HG02938 (cell line): ENCODE measurements at regions not wholly inside any gene's neighbourhood (a gene's known extent, or its start where the extent isn't known, plus 50 kb on each side); places are given as distances from the start of the nearest gene placed in this dataset.

Experiments
- ATAC-seq: cut with Tn5 transposase; IDR thresholded peaks from one replicate; pipeline ENCODE4 v1.9.1; 2021; ENCODE audit warnings: mild to moderate bottlenecking, moderate library complexity; ENCODE audit not compliant: unreplicated experiment

GRCh38 chr1:208820580-208821212, 576.5 kb upstream of the PLXNA2 start:
- no peak for ATAC-seq

GRCh38 chr1:208821939-208822338, 577.8 kb upstream of the PLXNA2 start:
- no peak for ATAC-seq

GRCh38 chr1:208825300-208825699, 581.1 kb upstream of the PLXNA2 start:
- ATAC-seq, result no peak

GRCh38 chr1:208829595-208829994, 585.4 kb upstream of the PLXNA2 start:
- no peak for ATAC-seq

DNA sequence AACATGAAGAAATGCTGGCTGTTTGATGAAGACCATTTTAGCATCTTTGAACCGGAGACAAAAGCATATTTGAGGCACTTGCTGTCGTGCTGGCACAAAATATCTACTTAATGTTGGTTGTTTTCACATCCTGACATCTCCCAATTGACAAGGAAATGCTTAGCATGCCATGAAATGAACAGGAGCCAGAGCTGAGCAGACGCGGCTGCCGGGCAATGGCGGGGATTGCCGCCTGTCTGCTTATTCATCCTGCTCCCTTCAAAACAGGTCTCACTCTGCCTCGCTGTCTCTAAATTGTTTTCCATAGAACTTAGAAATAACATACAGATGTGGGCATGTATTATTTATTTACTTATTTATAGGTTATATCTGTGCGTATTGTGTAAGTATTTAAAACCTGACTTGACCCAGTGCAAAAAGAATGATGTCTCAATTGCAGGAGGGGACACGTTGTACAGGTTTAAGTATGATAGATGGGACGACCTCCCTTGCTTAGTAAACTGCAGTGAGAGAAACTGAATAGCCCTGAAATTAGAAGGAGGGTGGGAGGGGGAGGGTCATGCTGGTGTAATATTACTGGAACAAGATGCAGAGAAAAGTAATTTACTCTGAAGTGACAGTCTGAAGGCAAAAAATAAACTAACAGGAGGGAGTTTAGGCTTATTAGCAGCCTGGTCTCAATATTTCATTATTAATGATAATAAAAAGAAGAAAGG, 590.4 kb upstream of the PLXNA2 start:
- no peak for ATAC-seq

- no peak for ATAC-seq
These were observed 590.9 kb upstream of the PLXNA2 start for GRCh38 chr1:208835097-208835463.

- ATAC-seq, result no peak
These were observed 591.6 kb upstream of the PLXNA2 start for GRCh38 chr1:208835781-208836180.

- no peak for ATAC-seq
These were observed 593.1 kb upstream of the PLXNA2 start for GRCh38 chr1:208837242-208837641.

GRCh38 chr1:208841436-208841835, 597.3 kb upstream of the PLXNA2 start:
- ATAC-seq, result no peak

- no peak for ATAC-seq
These were observed 598.3 kb upstream of the PLXNA2 start for GRCh38 chr1:208842451-208842850.

DNA sequence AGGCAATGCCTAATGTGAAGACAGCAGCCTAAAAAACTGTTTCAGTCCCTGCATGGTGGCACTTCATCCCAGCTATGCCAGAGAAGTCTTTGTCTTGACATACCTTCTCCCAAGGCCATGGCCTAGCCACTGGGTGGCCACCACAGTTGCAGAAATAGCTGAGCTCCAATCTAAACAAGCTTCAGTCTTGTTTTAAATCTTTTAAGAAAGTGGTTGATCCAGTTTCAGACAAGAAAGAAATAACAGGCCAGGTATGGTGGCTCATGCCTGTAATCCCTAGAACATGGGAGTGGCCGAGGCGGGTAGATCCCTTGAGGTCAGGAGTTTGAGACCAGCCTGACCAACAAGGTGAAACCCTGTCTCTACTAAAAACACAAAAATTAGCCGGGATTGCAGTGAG, 600.0 kb upstream of the PLXNA2 start:
- no peak for ATAC-seq

- no peak for ATAC-seq
These were observed 604.7 kb upstream of the PLXNA2 start for GRCh38 chr1:208848854-208849253.

DNA sequence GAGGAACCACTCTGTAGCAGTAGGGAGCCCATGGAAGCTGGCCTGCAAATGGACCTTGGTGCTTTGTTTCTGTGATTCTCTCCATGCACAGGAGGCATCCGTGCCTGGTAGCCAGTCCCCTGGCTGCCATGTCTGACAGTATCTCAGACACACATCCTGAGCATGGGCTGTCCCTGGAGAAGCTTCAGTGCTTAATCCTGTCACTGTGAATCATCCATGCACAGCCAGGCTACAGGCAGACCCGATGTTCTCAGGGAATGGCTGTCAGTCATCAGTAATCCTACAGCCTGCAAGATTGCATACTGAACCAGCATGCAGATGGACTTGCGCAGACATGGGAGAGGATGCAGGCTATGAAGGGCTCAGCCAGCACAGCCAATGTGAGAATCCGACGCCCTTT, 606.3 kb upstream of the PLXNA2 start:
- ATAC-seq, result no peak

GRCh38 chr1:208851366-208851765, 607.2 kb upstream of the PLXNA2 start:
- ATAC-seq, result no peak

DNA sequence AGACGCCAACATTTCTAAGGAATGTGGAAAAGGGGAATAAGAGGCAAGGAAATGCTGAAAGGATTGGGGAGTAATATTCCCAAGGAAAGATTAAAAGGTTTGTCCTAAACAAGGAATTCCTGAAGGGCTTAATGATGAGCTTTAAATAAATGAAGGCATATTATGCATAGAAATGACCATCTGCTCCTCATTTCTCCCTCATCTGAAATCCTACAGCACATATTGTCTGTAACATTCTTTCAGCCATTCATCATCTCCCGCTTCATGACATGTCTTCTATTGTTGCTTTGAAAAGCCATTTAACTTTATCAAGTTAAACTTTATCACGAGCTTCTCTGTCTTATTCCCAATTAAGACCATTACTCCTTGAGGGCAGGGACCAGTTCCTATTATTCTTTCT, 608.7 kb upstream of the PLXNA2 start:
- ATAC-seq, result no peak

- ATAC-seq, result peak; percentile 77
These were observed 611.2 kb upstream of the PLXNA2 start for GRCh38 chr1:208855403-208855802.

- no peak for ATAC-seq
These were observed 613.3 kb upstream of the PLXNA2 start for GRCh38 chr1:208857465-208857864.

GRCh38 chr1:208858738-208859137, 614.6 kb upstream of the PLXNA2 start:
- ATAC-seq, result no peak

DNA sequence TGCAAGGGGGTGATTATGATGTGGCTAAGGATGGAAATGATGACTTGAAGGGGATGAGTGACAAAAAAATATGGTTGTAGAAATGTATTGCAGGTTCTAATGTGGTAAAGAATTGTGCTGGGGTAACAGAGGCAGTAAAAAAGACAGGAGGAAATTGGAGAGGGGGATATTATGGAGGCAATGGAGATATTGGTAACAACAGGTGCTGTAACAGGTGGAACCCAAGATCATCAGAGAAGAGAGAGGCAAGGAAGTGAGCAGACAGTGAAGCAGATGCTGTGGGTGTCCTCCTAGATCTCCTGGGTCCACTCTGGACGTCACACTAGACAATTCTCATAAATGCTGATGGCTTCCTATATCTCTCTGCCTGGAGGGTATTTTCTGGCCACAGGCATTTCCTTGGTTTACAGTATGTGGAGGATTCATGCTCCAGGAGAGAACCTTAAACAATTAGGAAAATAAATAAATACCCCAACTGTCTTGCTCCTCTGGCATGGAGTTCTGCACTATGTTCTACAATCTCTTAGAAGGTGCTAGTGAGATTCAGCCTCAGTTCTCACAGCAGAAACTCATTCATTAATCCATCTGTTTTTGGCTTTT, 620.3 kb upstream of the PLXNA2 start:
- ATAC-seq, result no peak

- no peak for ATAC-seq
These were observed 622.3 kb upstream of the PLXNA2 start for GRCh38 chr1:208866386-208866955.

DNA sequence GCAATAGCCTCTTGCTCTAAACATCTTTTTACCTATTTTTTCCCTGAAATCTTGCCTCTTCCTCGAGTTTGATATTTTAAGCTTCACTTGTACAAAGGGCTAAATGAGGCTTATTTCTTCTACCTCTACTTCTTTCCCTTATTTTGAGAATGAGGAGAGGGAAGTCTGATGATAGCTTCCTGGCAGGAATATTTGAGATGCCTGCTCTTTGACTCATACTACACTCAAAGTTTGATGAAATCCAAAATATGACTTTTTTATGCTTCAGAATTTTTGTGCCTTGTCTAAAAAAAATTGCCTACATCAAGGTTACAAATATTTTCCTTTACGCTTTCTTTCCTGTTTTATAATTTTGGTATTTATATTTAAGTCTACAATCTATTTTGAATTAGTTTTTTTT, 624.4 kb upstream of the PLXNA2 start:
- ATAC-seq, result no peak

GRCh38 chr1:208874915-208875314, 630.7 kb upstream of the PLXNA2 start:
- ATAC-seq, result no peak
